OCI-LY7 (cell line): ENCODE measurements at regions not wholly inside any gene's neighbourhood (a gene's known extent, or its start where the extent isn't known, plus 50 kb on each side); places are given as distances from the start of the nearest gene placed in this dataset.

Experiments used
- EZH2phosphoT487 ChIP-seq: fragments of 200-600 bp; sonication (generic); IDR thresholded peaks from 2 replicates; pipeline ENCODE4 v1.6.1; 2018; ENCODE audit warnings: low read depth, borderline replicate concordance, mild to moderate bottlenecking, mixed run types, antibody characterized with exemption, low read length, moderate library complexity, mixed read lengths
- TF ChIP-seq, protein P1 (sequence below): fragments of 200-600 bp; sonication (generic); conservative IDR thresholded peaks from 2 replicates; pipeline ENCODE4 v1.5.1; 2014; ENCODE audit warnings: mild to moderate bottlenecking, antibody characterized with exemption, low read length, moderate library complexity, mixed read lengths

DNA sequence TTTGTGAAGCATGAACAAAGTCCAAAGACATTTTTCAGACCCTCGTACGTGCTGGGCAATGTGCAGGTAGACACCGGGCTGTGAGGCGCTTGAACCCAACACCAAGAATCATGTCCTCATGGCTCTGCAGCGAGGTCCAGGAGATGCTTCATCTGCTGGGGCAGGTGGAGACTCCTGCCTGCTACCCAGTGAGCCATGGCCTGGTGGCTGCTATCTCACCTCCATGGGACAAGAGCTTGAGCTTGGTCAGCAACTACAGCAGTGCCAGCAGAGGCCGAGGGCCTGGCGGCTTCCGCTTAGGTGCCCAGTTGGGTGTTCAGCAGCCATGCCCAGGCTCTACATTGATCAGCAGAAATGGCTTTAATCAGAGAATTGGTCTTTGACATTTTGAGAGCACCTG lies 281.0 kb upstream of the HS6ST1 start:
- TF ChIP-seq, protein P1, sequence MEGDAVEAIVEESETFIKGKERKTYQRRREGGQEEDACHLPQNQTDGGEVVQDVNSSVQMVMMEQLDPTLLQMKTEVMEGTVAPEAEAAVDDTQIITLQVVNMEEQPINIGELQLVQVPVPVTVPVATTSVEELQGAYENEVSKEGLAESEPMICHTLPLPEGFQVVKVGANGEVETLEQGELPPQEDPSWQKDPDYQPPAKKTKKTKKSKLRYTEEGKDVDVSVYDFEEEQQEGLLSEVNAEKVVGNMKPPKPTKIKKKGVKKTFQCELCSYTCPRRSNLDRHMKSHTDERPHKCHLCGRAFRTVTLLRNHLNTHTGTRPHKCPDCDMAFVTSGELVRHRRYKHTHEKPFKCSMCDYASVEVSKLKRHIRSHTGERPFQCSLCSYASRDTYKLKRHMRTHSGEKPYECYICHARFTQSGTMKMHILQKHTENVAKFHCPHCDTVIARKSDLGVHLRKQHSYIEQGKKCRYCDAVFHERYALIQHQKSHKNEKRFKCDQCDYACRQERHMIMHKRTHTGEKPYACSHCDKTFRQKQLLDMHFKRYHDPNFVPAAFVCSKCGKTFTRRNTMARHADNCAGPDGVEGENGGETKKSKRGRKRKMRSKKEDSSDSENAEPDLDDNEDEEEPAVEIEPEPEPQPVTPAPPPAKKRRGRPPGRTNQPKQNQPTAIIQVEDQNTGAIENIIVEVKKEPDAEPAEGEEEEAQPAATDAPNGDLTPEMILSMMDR = no peak
- no peak for TF ChIP-seq EZH2phosphoT487
